GM18520 (cell line): ENCODE measurements at regions not wholly inside any gene's neighbourhood (a gene's known extent, or its start where the extent isn't known, plus 50 kb on each side); places are given as distances from the start of the nearest gene placed in this dataset.
"Not testable (repeated sequence)": the region's sequence is repeated elsewhere in the genome, so short reads cannot be mapped to it uniquely, and the experiment has no call there.

Experiments used
- ATAC-seq: cut with Tn5 transposase; IDR thresholded peaks from one replicate; pipeline ENCODE4 v1.9.1; 2021; ENCODE audit not compliant: unreplicated experiment

- ATAC-seq, result no peak
Measured at GRCh38 chr7:115363916-115364315, 442.0 kb downstream of the MDFIC start.

DNA sequence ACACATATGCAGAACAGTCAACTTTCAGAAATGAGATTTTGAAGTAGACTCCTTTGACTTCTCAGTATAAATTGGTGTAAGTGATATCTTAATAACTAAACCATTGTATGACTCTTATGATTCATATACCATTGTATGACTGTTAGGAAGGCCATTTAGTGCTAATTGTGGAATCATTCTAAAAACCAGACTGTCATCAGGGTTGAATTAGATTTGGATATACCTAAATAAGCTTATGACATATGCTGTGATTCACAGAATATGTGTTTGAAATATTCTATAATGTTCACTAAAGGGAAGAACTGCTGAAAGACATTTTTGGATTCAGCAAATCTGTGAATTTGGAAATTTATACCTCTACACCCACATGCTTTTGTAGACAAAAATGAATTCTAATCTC is 438.1 kb downstream of the MDFIC start:
- no peak for ATAC-seq

GRCh38 chr7:115359119-115359518 is 437.2 kb downstream of the MDFIC start:
- no peak for ATAC-seq

GRCh38 chr7:115357703-115357999 is 435.8 kb downstream of the MDFIC start:
- ATAC-seq, result no peak

DNA sequence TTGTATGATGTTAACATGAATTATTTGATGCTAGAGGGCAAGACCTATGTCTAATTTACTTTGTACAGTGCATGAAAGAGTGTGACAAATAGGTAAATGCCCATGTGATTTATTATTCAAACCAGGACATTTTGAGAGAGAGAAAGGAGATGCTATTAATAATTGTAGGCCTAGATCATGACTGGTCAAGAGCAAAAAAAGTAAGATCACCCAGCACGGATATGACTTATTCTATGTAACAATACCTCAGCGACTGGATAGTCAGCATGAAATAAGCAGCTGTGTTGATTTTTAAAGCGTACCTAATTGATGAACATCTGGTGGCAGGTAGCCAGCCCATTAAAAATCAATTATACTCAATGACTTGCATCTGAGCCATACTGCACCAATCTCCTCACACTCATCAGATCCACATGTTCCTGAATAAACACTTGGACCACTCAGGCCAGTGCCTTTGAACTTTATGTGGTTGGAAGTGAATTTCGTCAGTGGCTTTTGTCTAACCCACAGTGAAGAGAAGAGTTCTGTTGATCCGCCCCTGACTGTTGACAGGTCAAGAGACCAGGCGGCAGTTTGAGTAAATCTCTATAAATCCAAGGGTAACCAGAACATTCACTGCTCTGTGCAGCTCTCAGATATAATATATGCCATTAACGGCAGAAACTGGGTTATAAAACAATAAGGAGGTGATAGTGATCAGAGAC is 435.3 kb downstream of the MDFIC start:
- no peak for ATAC-seq

- no peak for ATAC-seq
Measured at GRCh38 chr7:115356139-115356746, 434.3 kb downstream of the MDFIC start.

- no peak for ATAC-seq
Measured at GRCh38 chr7:115354925-115355324, 433.0 kb downstream of the MDFIC start.

DNA sequence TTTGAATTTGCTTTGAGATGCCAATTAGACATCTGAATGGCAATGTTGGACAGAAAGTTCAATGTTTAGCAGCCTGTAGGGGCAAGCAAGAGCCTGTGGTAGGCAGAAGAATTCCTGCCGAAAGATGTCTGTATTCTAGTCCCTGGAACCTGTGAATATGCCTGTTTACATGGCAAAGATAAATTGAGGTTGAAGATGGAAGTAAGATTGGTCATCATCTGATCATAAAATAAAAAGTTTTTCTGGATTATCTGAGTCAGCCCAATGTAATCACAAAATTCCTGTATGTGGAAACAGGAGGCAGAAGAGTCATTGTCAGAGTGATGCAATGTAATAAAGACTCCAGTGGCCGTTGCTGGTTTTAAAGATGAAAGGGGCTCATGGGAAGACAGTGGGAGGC is 430.5 kb downstream of the MDFIC start:
- ATAC-seq, result no peak

DNA sequence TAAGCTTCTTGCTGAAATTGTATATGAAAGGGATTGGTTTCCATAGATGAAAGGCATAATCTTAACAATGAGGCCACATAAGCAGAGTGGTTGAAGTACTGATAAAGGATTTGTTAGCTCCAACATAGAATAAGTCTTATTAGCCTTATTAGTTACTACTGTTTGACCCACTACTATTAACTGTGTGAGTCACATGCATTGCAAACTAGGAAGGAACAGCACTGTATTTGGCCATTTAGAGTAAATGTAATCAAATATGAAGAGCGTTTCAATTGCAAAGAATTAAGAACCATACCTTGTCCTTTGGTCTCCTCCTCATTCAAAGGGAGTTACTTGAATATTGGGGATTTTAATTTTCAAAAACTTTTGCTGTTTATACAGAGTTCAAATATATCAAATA is 428.9 kb downstream of the MDFIC start:
- ATAC-seq, result no peak

GRCh38 chr7:115349635-115350034 is 427.7 kb downstream of the MDFIC start:
- no peak for ATAC-seq

- no peak for ATAC-seq
Measured at GRCh38 chr7:115346685-115347084, 424.8 kb downstream of the MDFIC start.

DNA sequence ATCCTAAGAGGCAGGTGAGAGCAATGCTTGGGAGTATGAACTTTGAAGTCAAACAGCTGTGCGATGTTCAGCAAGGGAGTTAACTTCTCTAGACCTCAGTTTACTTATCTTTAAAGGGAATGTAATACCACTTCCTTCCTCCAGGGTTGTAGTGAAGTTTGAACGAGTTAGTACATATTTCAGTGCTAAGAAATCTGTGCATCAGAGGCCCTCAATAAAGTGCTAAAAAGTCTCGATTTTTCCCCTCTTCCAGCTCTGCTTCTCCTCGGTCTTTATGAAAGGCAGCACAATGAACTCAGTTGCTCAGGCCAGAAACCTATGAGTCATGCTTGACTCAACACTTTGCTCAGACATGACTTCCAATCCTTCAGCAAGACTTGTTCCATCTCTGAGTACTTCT is 418.9 kb downstream of the MDFIC start:
- no peak for ATAC-seq

DNA sequence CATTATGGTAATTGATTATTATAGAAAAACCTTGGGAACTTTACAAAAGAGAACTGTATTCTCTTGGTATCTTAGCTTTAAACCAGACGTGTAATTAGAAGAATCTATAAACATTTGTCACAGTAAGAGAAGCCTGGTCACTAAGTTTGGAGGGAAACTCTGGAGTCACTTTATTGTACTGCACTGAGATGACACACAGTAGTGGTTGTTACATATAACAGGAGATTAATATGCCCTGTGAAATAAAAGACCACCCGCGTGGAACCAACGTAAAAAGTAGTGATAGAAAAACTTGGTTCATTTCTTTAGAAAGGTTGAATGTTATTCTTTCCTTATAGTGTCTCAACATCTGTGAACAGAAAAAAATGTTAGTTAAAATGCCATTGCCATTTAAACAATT is 416.1 kb downstream of the MDFIC start:
- ATAC-seq, result no peak

DNA sequence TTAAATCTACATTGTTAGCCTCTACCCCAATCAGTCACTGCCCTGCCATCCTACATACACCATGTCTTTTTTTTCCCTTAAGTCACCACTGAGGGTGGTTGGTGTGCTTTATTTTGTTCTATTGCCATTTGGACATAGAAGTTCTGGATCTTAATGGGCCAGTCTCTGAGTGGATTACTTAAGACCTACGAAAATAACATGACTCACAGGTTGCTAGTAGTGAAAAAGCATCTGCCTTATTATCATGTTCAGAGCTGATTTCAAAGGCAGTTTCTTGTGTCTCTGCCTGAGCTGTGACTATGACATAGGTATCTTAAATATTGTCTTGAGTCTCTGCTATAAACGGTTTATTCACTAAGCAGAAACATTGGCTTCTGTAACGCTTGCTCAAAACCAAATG is 410.8 kb downstream of the MDFIC start:
- ATAC-seq, result no peak

GRCh38 chr7:115329006-115329405 is 407.1 kb downstream of the MDFIC start:
- ATAC-seq, result no peak

DNA sequence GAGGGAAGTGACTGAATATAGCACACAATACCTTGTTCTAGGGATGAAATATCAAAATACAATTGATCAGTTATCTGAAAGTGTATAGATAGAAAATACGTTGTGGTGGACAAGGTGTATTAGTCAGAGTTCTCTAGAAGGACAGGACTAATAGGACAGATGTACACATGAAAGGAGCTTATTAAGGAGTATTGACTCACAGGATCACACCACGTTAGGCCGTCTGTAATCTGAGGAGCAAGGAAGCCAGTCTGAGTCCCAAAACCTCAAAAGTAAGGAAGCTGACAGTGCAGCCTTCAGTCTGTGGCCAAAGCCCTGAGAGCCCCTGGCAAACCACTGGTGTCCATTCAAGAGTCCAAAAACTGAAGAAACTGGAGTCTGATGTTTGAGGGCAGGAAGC is 406.1 kb downstream of the MDFIC start:
- ATAC-seq, result no peak

GRCh38 chr7:115327326-115327725 is 405.4 kb downstream of the MDFIC start:
- no peak for ATAC-seq

DNA sequence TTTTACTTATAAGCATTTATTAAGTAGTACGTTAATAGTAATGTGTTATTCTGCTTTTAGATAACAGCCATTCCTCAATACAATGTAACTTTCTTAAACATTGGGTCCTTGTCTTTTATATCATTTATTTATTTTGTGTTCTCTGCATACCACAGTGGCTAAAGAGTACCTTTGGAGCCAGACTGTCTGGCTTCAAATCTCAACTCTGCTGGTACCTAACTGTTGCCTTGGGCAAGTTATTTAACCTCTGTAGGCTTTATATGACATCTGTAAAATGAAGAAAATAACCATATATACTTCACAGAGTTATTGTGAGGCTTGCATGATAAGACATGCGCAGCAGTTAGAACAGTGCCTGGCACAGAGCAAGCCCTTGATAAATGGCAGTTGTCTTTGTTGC is 397.6 kb downstream of the MDFIC start:
- ATAC-seq, result no peak

- not testable (repeated sequence) for ATAC-seq
Measured at GRCh38 chr7:115310316-115310715, 388.4 kb downstream of the MDFIC start.

- no peak for ATAC-seq
Measured at GRCh38 chr7:115306586-115306985, 384.7 kb downstream of the MDFIC start.

- no peak for ATAC-seq
Measured at GRCh38 chr7:115300231-115300870, 378.5 kb downstream of the MDFIC start.

DNA sequence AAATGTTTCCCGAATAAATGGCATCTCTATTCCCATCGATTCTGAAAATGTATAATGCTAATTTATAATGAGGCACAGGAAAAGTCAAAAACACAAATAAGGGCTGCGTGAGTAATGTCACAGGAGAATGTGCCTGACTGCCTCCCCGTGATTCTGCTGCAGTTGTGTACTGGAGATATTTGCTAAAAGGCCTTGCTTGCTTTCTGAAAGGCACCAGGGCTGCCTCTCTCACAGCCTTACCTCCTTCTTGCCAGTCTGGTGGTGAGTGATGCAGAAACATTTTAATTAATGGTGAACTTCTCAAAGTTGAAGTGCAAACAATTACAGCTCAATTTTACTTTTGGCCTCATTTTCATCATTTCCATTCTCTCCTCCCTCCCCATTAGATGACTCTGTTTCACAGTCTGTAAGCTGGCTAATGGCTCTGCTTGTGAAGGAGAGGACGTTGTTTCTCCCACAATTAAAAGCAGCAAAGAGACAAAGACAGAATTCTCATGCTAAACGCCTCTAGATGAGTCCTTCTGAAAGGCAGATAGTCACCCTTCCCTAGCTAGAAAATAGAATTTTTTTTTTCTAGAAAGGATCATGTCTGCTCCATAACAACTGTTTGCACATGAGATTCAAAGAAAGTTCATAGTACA is 377.6 kb downstream of the MDFIC start:
- no peak for ATAC-seq
